ENCODE measurements at regions not wholly inside any gene's neighbourhood (a gene's known extent, or its start where the extent isn't known, plus 50 kb on each side); places are given as distances from the start of the nearest gene placed in this dataset.

DNA sequence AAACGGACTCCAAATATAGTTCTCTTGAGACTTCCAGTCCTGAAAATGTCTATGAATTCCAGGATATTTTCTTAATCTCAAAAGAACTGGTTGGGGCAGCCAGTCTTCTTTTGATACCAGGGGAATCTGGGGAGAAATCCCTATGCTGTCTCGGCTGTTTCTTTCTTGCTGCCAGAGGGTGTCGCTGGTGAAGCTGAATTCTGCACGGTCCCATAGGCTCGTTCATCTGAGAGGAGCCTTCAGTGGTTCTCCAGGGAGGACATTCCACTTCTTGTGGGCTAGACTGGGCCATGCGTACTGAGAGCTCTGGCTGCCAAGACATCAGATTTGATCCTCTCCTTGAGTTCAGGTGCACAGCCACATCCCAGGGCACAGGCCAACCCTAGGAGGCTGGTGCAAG is 155.0 kb upstream of the CLINT1 start:
- DNase-seq (ENCODE audit: low spot score in 2 of 2) = no peak
- Histone ChIP-seq H3K4me1 (no peaks in the 10 kb centered on the region), H3K4me3 (no peak overlapping the region), H3K27ac (no peak overlapping the region), H3K36me3 (no peaks in the 10 kb centered on the region), H3K27me3 (no peaks in the 10 kb centered on the region), H3K9me3 (no peaks in the 10 kb centered on the region)
- WGBS = 32% methylated on average over 6 of the region's 6 CpGs
- no peak for TF ChIP-seq POLR2AphosphoS5 (IDR thresholded peaks at IDR 0.05)
- TF ChIP-seq, protein P1, sequence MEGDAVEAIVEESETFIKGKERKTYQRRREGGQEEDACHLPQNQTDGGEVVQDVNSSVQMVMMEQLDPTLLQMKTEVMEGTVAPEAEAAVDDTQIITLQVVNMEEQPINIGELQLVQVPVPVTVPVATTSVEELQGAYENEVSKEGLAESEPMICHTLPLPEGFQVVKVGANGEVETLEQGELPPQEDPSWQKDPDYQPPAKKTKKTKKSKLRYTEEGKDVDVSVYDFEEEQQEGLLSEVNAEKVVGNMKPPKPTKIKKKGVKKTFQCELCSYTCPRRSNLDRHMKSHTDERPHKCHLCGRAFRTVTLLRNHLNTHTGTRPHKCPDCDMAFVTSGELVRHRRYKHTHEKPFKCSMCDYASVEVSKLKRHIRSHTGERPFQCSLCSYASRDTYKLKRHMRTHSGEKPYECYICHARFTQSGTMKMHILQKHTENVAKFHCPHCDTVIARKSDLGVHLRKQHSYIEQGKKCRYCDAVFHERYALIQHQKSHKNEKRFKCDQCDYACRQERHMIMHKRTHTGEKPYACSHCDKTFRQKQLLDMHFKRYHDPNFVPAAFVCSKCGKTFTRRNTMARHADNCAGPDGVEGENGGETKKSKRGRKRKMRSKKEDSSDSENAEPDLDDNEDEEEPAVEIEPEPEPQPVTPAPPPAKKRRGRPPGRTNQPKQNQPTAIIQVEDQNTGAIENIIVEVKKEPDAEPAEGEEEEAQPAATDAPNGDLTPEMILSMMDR (IDR thresholded peaks at IDR 0.05) = no peak
- no peak for TF ChIP-seq POLR2A (IDR thresholded peaks at IDR 0.05)
- no peak for TF ChIP-seq EP300 (IDR thresholded peaks at IDR 0.05)

DNA sequence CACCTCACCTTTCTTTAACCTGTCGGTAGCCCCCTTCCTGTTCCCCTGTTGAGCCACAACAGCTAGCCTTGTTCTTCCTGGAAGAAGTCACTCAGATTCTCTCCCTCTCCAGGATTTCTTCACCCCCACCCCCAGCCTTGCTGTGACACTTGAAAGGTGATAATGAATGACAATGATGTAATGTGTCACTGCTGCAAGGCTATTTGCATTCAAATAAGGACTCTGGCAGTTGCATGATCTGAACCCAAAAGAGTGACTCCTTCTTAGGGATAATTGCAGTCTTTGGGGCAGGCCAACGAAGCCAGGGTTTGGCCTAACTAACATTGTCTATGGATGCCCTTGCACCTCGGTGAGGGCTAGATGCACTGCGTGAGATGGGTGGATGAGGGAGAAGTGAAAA is 154.4 kb upstream of the CLINT1 start:
- Histone ChIP-seq H3K4me1 (no peaks in the 10 kb centered on the region), H3K4me3 (no peak overlapping the region), H3K27ac (no peak overlapping the region), H3K9me3 (no peaks in the 10 kb centered on the region), H3K36me3 (no peaks in the 10 kb centered on the region), H3K27me3 (no peaks in the 10 kb centered on the region)
- 73% methylated on average over 4 of the region's 4 CpGs for WGBS
- DNase-seq (ENCODE audit: low spot score in 2 of 2) = no peak
- no peak for TF ChIP-seq EP300 (IDR thresholded peaks at IDR 0.05)
- TF ChIP-seq POLR2AphosphoS5 (IDR thresholded peaks at IDR 0.05) = no peak
- TF ChIP-seq, protein P1 (IDR thresholded peaks at IDR 0.05) = no peak
- no peak for TF ChIP-seq POLR2A (IDR thresholded peaks at IDR 0.05)

DNA sequence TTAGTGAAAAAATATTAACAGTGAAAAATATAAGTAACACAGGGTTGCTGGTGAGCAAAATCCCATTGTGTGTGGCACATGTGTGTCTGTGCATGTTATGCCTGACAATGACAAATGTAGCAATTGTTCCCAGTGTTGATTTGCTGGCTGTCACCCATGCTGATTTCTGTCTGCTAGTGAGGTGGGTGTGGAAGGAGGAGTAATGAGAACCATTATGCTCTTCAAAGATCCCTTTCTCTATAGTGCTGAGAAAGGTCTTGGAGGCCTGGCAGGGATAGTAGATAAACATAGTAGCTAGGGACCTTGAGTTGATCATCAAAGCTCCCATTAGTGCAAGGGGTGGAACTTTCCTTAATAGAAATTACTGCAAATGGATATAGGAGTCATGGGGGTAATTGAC is 152.5 kb upstream of the CLINT1 start:
- Histone ChIP-seq H3K9me3 (no peaks in the 10 kb centered on the region), H3K4me3 (no peak overlapping the region), H3K36me3 (no peaks in the 10 kb centered on the region), H3K27me3 (no peaks in the 10 kb centered on the region), H3K27ac (no peak overlapping the region), H3K4me1 (no peaks in the 10 kb centered on the region)
- TF ChIP-seq, protein P1 (IDR thresholded peaks at IDR 0.05) = no peak
- no peak for TF ChIP-seq POLR2A (IDR thresholded peaks at IDR 0.05)
- TF ChIP-seq EP300 (IDR thresholded peaks at IDR 0.05) = no peak
- no peak for TF ChIP-seq POLR2AphosphoS5 (IDR thresholded peaks at IDR 0.05)
- DNase-seq (ENCODE audit: low spot score in 2 of 2) = no peak

DNA sequence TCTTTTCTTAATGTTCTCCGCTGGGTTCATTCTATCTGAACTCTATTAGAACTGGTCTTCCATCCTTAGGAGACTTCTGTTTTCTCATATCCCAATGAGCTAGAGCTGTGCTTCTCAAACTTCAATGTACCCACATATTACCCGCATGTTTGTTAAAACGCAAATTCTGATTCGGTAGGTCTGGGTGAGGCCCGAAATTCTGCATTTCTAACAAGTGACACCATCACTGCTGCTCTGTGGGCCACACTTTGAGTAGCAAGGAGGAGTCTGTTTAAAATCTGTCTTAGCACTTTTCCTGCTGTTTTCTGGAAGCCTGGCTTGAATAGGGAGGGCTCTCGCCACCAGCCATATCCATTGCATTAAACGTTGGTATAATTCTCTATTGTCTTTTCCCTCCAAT is 151.9 kb upstream of the CLINT1 start:
- 70% methylated on average over 7 of the region's 7 CpGs for WGBS

DNA sequence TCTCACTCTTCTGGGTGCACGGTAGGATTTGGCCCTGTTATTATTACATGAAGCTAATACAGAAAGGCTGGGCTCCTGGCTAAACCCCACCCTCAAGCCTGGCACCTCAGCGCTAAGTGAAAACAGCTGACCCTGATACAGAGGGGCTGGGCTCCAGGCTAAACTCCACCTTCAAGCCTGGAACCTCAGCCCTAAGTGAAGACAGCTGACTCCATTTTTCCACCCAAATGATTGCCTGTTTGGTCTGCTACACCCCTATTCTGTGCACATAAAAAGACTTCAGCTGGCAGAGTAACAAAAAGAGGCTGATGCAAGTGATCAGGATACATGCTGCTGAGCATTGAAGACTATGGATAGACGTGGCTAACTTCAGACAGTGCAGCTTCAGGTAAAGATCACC is 148.4 kb upstream of the CLINT1 start:
- no peak for TF ChIP-seq EP300 (IDR thresholded peaks at IDR 0.05)
- TF ChIP-seq, protein P1 (IDR thresholded peaks at IDR 0.05) = no peak

More for the DNA sequence above, 151.9 kb upstream of the CLINT1 start:
- no peak for DNase-seq (ENCODE audit: low spot score in 2 of 2)
- TF ChIP-seq POLR2AphosphoS5 (IDR thresholded peaks at IDR 0.05) = no peak
- no peak for TF ChIP-seq EP300 (IDR thresholded peaks at IDR 0.05)
- no peak for TF ChIP-seq POLR2A (IDR thresholded peaks at IDR 0.05)
- no peaks in the 10 kb centered on the region for H3K36me3 ChIP-seq
- no peaks in the 10 kb centered on the region for H3K4me1 ChIP-seq
- H3K9me3 ChIP-seq = no peaks in the 10 kb centered on the region
- H3K27ac ChIP-seq = no peak overlapping the region
- no peak overlapping the region for H3K4me3 ChIP-seq
- H3K27me3 ChIP-seq = no peaks in the 10 kb centered on the region

DNA sequence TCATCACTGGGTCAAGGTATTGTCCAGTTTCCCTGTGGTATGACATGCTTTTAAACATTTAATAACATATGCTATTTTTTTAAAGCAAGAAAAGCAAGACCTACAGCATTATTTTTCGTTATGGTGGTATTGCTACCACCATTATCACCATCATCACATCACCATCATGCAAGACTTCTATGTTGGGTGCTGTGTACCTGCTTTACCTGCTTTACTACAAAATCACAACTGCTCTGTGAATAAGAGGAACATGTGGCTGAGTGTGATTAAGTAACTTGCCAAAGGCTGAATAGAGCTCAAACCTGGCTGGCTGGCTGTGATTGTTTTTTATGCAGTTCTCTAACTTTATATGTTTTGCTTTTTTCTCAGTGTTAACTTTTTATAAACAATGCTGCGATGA is 140.8 kb upstream of the CLINT1 start:
- WGBS = 73% methylated on average over 2 of the region's 2 CpGs
- Histone ChIP-seq H3K36me3 (no peaks in the 10 kb centered on the region), H3K27ac (no peak overlapping the region), H3K4me1 (peaks cover 2% of the 10 kb centered on the region), H3K27me3 (no peaks in the 10 kb centered on the region), H3K4me3 (no peak overlapping the region), H3K9me3 (no peaks in the 10 kb centered on the region)
- DNase-seq (ENCODE audit: low spot score in 2 of 2) = no peak
- TF ChIP-seq, protein P1 (IDR thresholded peaks at IDR 0.05) = no peak
- TF ChIP-seq POLR2AphosphoS5 (IDR thresholded peaks at IDR 0.05) = no peak
- TF ChIP-seq EP300 (IDR thresholded peaks at IDR 0.05) = no peak
- TF ChIP-seq POLR2A (IDR thresholded peaks at IDR 0.05) = no peak

More for the DNA sequence above, 148.4 kb upstream of the CLINT1 start:
- H3K9me3 ChIP-seq = no peaks in the 10 kb centered on the region
- H3K27ac ChIP-seq = no peak overlapping the region
- no peaks in the 10 kb centered on the region for H3K36me3 ChIP-seq
- DNase-seq (ENCODE audit: low spot score in 2 of 2) = no peak
- H3K4me1 ChIP-seq = no peaks in the 10 kb centered on the region
- no peak overlapping the region for H3K4me3 ChIP-seq
- 65% methylated on average over 3 of the region's 3 CpGs for WGBS
- no peaks in the 10 kb centered on the region for H3K27me3 ChIP-seq
